HG02759 (cell line): ENCODE measurements at regions not wholly inside any gene's neighbourhood (a gene's known extent, or its start where the extent isn't known, plus 50 kb on each side); places are given as distances from the start of the nearest gene placed in this dataset.
A peak's percentile ranks its signal among the peaks of the same experiment; 100 is the strongest.
"Not testable (repeated sequence)": the region's sequence is repeated elsewhere in the genome, so short reads cannot be mapped to it uniquely, and the experiment has no call there.

Experiments
- ATAC-seq: cut with Tn5 transposase; IDR thresholded peaks from one replicate; pipeline ENCODE4 v1.9.1; 2021; ENCODE audit warnings: mild to moderate bottlenecking, moderate library complexity; ENCODE audit not compliant: unreplicated experiment

GRCh38 chr1:176396604-176397395, 66.2 kb upstream of the PAPPA2 start:
- not testable (repeated sequence) for ATAC-seq

GRCh38 chr1:176391621-176392020, 71.4 kb upstream of the PAPPA2 start:
- no peak for ATAC-seq

- no peak for ATAC-seq
Measured at GRCh38 chr1:176384841-176385240, 78.1 kb upstream of the PAPPA2 start.

GRCh38 chr1:176382163-176382562, 80.8 kb upstream of the PAPPA2 start:
- no peak for ATAC-seq

GRCh38 chr1:176379626-176380339, 83.2 kb upstream of the PAPPA2 start:
- peak; percentile 45 for ATAC-seq

GRCh38 chr1:176374967-176375569, 87.9 kb upstream of the PAPPA2 start:
- peak; percentile 93 for ATAC-seq

GRCh38 chr1:176364236-176364905, 98.6 kb upstream of the PAPPA2 start:
- ATAC-seq: no peak

GRCh38 chr1:176349135-176349715, 113.8 kb upstream of the PAPPA2 start:
- ATAC-seq: not testable (repeated sequence)

- no peak for ATAC-seq
Measured at GRCh38 chr1:176341656-176342055, 121.3 kb upstream of the PAPPA2 start.

- ATAC-seq: no peak
Measured at GRCh38 chr1:176338877-176339276, 124.1 kb upstream of the PAPPA2 start.

- no peak for ATAC-seq
Measured at GRCh38 chr1:176330782-176331181, 123.7 kb upstream of the COP1 start.

GRCh38 chr1:176325664-176326063, 118.6 kb upstream of the COP1 start:
- no peak for ATAC-seq

GRCh38 chr1:176323472-176323871, 116.4 kb upstream of the COP1 start:
- no peak for ATAC-seq

- ATAC-seq: peak; percentile 89
Measured at GRCh38 chr1:176315519-176316220, 108.6 kb upstream of the COP1 start.

- not testable (repeated sequence) for ATAC-seq
Measured at GRCh38 chr1:176296602-176297001, 89.5 kb upstream of the COP1 start.

GRCh38 chr1:176285996-176286395, 78.9 kb upstream of the COP1 start:
- ATAC-seq: no peak

GRCh38 chr1:176271572-176271971, 64.5 kb upstream of the COP1 start:
- ATAC-seq: no peak
